Esophagus squamous epithelium (tissue), 5 donors: ENCODE measurements at regions not wholly inside any gene's neighbourhood (a gene's known extent, or its start where the extent isn't known, plus 50 kb on each side); places are given as distances from the start of the nearest gene placed in this dataset.
"Not testable (repeated sequence)": the region's sequence is repeated elsewhere in the genome, so short reads cannot be mapped to it uniquely, and the experiment has no call there.

Experiments used
- DNase-seq: peaks from one replicate; lab custom pipeline; 2025; lab: John Stamatoyannopoulos, UW
- H3K27ac ChIP-seq, 4 donors: fragments of 200-600 bp; sonication (generic); one replicate each; pipeline ENCODE4 v1.5.1; 2016 to 2019; ENCODE audit warnings: mild to moderate bottlenecking in 1 of 4
- H3K27me3 ChIP-seq, 4 donors: fragments of 200-600 bp; sonication (generic); 1 replicate in 3 of 4; 2 replicates in 1 of 4; pipeline versions ENCODE4 v1.5.1 to v1.6.0; 2017 to 2021; ENCODE audit warnings: antibody characterized with exemption in 1 of 4
- H3K36me3 ChIP-seq, 3 donors: fragments of 200-600 bp; sonication (generic); one replicate each; pipeline ENCODE4 v1.5.1; 2016 to 2019
- H3K4me1 ChIP-seq, 3 donors: fragments of 200-600 bp; sonication (generic); one replicate each; pipeline ENCODE4 v1.5.1; 2017 to 2019
- H3K4me3 ChIP-seq, 4 donors: fragments of 200-600 bp; sonication (generic); 1 replicate in 3 of 4; 2 replicates in 1 of 4; pipeline ENCODE4 v1.5.1; 2016 to 2019; ENCODE audit warnings: mild to moderate bottlenecking in 2 of 4, moderate library complexity in 1 of 4
- H3K9me3 ChIP-seq, 3 donors: fragments of 200-600 bp; sonication (generic); one replicate each; pipeline ENCODE4 v1.5.1; 2016 to 2019
- POLR2A ChIP-seq, 4 donors: fragments of 450-650 bp; IDR thresholded peaks; one replicate each; pipeline ENCODE4 v1.6.1; 2017; ENCODE audit warnings: antibody characterized with exemption in 4 of 4, mild to moderate bottlenecking in 4 of 4, moderate library complexity in 3 of 4
- WGBS, 2 donors: methylation state at CpG; one replicate each; pipeline ENCODE4 v1.1.5; 2018; 5-methylcytosine and 5-hydroxymethylcytosine counted together
- intact Hi-C: fragments of 100-400 bp; cut with DNase I; formaldehyde crosslinking; loops from one replicate; pipeline ENCODE4 v1.15.0; 2022
- TF ChIP-seq, protein P1 (sequence below), 6 experiments: fragments of 450-650 bp in 4 of 6; fragments of 200-600 bp in 2 of 6; sonication (generic) in 2 of 6; IDR thresholded peaks; one replicate each; pipeline ENCODE4 v1.5.1; 2016 to 2019; ENCODE audit warnings: antibody characterized with exemption in 6 of 6, mild to moderate bottlenecking in 4 of 6, moderate library complexity in 4 of 6
- donor health status: DM: yes; HTN: yes; CAD: no.

DNA sequence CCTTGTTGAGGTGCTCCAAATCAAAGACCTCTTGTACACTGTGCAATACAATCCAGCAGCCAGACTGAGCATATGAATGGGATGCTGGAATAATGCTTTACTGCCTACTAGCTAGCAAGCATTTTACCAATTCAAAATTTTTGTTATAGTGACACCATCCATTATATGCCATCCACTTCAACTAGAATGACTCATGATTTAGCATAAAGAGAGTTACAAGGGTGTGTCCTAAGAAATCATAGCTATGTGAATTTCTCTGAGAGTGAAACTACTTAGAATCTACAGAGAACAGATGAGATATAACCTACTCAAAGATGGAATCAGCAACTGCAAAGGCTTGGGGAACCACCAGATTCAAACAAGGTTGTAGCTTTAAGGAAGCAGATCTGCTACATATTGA, 221.9 kb downstream of the LHFPL1 start:
- DNase-seq, result no peak
- H3K27me3 ChIP-seq, result no peaks in the 10 kb centered on the region
- TF ChIP-seq POLR2A (IDR thresholded peaks at IDR 0.05), result no peak
- TF ChIP-seq, protein P1, sequence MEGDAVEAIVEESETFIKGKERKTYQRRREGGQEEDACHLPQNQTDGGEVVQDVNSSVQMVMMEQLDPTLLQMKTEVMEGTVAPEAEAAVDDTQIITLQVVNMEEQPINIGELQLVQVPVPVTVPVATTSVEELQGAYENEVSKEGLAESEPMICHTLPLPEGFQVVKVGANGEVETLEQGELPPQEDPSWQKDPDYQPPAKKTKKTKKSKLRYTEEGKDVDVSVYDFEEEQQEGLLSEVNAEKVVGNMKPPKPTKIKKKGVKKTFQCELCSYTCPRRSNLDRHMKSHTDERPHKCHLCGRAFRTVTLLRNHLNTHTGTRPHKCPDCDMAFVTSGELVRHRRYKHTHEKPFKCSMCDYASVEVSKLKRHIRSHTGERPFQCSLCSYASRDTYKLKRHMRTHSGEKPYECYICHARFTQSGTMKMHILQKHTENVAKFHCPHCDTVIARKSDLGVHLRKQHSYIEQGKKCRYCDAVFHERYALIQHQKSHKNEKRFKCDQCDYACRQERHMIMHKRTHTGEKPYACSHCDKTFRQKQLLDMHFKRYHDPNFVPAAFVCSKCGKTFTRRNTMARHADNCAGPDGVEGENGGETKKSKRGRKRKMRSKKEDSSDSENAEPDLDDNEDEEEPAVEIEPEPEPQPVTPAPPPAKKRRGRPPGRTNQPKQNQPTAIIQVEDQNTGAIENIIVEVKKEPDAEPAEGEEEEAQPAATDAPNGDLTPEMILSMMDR (IDR thresholded peaks at IDR 0.05), result no peak

DNA sequence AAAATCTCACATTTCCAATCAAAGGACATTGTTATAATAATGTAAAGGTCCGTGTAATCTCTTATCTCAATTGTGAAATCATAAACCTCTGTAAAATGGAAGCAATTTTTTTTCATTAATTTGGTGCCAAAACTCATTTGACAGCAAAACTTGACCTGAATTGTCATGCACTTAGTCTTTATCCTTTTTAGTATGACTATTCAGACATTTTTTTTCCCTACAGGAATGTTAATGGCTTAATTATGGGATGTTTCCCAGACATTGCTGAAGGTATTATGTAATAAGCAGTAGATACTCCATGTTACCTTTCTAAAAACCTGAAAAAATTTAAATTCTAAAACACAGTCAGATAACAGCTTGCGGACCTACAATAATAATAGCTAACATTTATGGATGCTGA, 228.9 kb downstream of the LHFPL1 start:
- Histone ChIP-seq H3K4me3 (no peak overlapping the region), H3K27me3 (no peaks in the 10 kb centered on the region), H3K4me1 (no peaks in the 10 kb centered on the region), H3K9me3 (no peaks in the 10 kb centered on the region), H3K27ac (no peak overlapping the region), H3K36me3 (no peaks in the 10 kb centered on the region)
- intact Hi-C loops, result no loop called here
- no peak for DNase-seq
- TF ChIP-seq, protein P1 (IDR thresholded peaks at IDR 0.05), result no peak
- no peak for TF ChIP-seq POLR2A (IDR thresholded peaks at IDR 0.05)
- 60 to 71% methylated on average over 2 of the region's 2 CpGs for WGBS, 2 donors

More for the DNA sequence above, 221.9 kb downstream of the LHFPL1 start:
- intact Hi-C loops, result no loop called here
- peak overlapping the region in 1 of 4 donors; percentile 48 for H3K27ac ChIP-seq
- H3K4me3 ChIP-seq, result no peak overlapping the region
- H3K4me1 ChIP-seq, result no peaks in the 10 kb centered on the region
- H3K36me3 ChIP-seq, result no peaks in the 10 kb centered on the region
- H3K9me3 ChIP-seq, result no peaks in the 10 kb centered on the region

DNA sequence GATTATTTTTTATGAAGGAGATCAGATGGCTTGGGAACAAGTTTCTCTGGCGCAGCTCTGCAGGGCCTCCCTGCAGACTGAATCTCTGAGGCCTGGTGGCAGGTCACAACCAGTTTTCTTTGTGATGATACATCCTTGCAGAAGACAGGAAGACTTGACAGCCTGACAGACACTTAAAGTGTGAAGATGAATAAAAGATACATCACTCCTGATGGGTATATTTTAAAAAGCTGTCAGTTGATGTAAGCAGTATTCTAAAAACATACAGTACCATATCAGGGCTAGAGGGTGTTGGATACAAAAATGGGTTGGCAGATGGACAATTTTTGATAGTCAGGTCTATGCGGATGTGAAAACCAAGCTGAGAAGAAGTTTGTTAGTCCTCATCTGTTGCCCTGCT, 239.5 kb downstream of the LHFPL1 start:
- Histone ChIP-seq H3K4me1 (no peaks in the 10 kb centered on the region), H3K9me3 (no peaks in the 10 kb centered on the region), H3K4me3 (no peak overlapping the region), H3K36me3 (no peaks in the 10 kb centered on the region), H3K27ac (no peak overlapping the region), H3K27me3 (no peaks in the 10 kb centered on the region)
- no peak for DNase-seq
- no peak for TF ChIP-seq POLR2A (IDR thresholded peaks at IDR 0.05)
- TF ChIP-seq, protein P1 (IDR thresholded peaks at IDR 0.05), result no peak
- WGBS, 2 donors, result 95% methylated on average over 2 of the region's 2 CpGs
- intact Hi-C loops, result no loop called here

DNA sequence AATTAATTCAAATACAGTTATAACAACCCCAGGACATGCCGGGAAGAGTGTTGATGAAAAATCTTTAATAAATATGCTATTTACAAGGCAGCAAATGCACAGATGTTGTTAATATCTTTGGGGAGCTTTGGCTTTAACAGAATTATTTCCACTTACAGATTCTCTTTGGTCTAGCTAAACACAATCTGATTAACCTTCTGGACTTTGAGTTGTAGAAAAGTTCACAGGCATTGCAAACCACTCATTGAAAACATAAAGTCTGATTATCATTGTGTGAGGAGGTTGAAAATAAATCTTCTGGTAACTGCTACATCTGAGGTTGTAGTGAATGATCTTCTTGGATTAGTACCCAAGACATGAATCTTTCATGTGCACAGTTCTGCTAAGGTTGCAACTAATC, 255.6 kb downstream of the LHFPL1 start:
- intact Hi-C loops, result no loop called here
- H3K4me1 ChIP-seq, result no peaks in the 10 kb centered on the region
- no peaks in the 10 kb centered on the region for H3K27me3 ChIP-seq
- no peaks in the 10 kb centered on the region for H3K9me3 ChIP-seq
- DNase-seq, result no peak
- H3K27ac ChIP-seq, result no peak overlapping the region
- no peak overlapping the region for H3K4me3 ChIP-seq
- 85 to 90% methylated on average over 1 of the region's 1 CpG for WGBS, 2 donors
- no peak for TF ChIP-seq POLR2A (IDR thresholded peaks at IDR 0.05)
- TF ChIP-seq, protein P1 (IDR thresholded peaks at IDR 0.05), result no peak
- H3K36me3 ChIP-seq, result no peaks in the 10 kb centered on the region

DNA sequence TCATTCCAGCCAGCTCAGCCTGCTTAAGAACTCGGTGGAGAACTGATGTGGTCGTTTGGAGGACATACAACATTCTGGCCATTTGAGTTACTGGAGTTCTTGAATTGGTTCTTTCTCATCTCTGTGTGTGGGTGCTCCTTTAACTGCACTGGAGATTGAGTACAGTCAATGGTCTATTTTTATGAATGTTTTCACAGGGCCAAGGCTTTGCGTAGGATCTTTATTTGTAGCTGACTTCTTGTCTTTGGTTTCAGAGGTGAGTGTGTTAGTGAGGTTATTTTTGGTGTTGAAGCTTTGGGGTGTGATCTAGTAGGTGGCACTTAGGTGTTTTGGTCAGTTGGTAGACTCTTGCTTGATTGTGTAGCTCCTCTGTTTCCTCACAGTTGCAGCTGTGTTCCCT, 288.4 kb downstream of the LHFPL1 start:
- TF ChIP-seq, protein P1 (IDR thresholded peaks at IDR 0.05), result no peak
- no peak for TF ChIP-seq POLR2A (IDR thresholded peaks at IDR 0.05)
- intact Hi-C loops, result no loop called here
- no peaks in the 10 kb centered on the region for H3K9me3 ChIP-seq
- no peak for DNase-seq
- no peak overlapping the region for H3K27ac ChIP-seq
- H3K4me3 ChIP-seq, result no peak overlapping the region
- H3K36me3 ChIP-seq, result no peaks in the 10 kb centered on the region
- no peaks in the 10 kb centered on the region for H3K27me3 ChIP-seq
- WGBS, 2 donors, result 53 to 60% methylated on average over 3 of the region's 3 CpGs
- H3K4me1 ChIP-seq, result no peaks in the 10 kb centered on the region

DNA sequence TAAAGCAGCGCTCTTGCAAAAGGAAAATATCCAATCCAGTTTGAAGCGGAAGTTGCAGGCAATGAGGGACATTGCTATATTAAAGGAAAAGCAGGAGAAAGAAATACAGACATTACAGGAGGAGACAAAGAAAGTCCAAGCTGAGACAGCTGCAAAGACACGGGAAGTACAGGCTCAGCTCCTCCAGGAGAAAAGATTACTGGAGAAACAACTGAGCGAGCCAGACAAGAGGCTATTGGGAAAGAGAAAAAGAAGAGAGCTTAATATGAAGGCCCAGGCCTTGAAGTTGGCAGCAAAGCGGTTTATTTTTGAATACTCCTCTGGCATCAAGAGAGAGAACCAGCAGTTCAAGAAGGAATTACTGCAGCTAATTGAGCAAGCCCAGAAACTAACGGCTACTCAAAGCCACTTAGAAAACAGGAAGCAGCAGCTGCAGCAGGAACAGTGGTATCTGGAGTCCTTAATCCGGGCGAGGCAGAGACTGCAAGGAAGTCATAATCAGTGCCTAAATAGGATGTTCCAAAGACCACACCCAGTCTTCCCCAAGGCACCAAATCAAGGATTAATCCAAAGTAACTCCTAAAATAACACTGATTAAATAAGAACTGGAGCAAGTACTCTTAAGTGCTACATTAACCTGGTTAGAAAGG, 298.0 kb downstream of the LHFPL1 start:
- H3K9me3 ChIP-seq, H3K36me3 ChIP-seq, DNase-seq, intact Hi-C loops, H3K27me3 ChIP-seq, H3K4me1 ChIP-seq, H3K27ac ChIP-seq, H3K4me3 ChIP-seq: not testable (repeated sequence)
- 30 to 37% methylated on average over 6 to 8 of the region's 8 CpGs for WGBS, 2 donors
